ENCODE measurements at regions not wholly inside any gene's neighbourhood (a gene's known extent, or its start where the extent isn't known, plus 50 kb on each side); places are given as distances from the start of the nearest gene placed in this dataset.
A peak's percentile ranks its signal among the peaks of the same experiment; 100 is the strongest.
"Not testable (repeated sequence)": the region's sequence is repeated elsewhere in the genome, so short reads cannot be mapped to it uniquely, and the experiment has no call there.

DNA sequence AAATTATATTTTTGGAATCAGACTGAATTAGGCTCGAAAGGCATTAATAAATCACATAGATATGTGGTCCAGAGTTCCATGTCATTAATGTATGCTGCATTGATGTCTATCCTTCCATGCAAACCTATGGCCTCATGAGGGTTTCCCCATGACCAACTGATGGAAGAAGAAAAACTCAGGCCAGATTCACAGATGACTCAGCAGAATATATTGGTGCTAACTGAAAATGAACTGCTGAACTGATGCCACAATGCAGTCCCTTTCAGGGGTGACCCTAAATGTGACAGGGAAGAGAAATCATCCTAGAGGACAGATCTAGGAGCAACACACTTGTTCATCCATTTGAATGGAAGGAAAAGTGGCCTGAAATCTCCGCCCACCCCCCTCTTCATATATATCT lies 110.5 kb upstream of the KCND3 start:
- DNase-seq (ENCODE audit: low read depth): no peak

GRCh38 chr1:112105557-112105956 lies 116.1 kb upstream of the KCND3 start:
- DNase-seq (ENCODE audit: low read depth): no peak

GRCh38 chr1:112110031-112110430 lies 120.6 kb upstream of the KCND3 start:
- DNase-seq (ENCODE audit: low read depth): no peak

GRCh38 chr1:112111734-112112133 lies 122.3 kb upstream of the KCND3 start:
- no peak for DNase-seq (ENCODE audit: low read depth)

- DNase-seq (ENCODE audit: low read depth): no peak
These were observed 125.1 kb upstream of the KCND3 start for GRCh38 chr1:112114540-112114939.

- DNase-seq (ENCODE audit: low read depth): no peak
These were observed 137.1 kb upstream of the KCND3 start for GRCh38 chr1:112126598-112126997.

DNA sequence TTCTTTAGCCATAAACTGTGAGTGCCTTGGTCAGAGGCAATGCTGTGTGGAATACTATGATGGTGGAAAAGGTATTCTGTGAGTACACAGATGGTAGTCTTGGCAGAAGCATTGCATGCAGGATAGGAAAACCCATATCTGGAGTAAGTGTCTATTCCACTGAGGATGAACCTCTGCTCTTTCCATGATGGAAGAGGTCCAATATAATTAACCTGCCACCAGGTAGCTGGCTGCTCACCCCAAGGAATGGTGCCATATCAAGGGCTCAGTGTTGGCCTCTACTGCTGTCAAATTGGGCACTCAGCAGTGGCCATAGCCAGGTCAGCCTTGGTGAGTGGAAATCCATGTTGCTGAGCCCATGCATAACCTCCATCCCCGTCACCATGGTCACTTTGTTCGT lies 138.1 kb upstream of the KCND3 start:
- DNase-seq (ENCODE audit: low read depth): not testable (repeated sequence)

DNA sequence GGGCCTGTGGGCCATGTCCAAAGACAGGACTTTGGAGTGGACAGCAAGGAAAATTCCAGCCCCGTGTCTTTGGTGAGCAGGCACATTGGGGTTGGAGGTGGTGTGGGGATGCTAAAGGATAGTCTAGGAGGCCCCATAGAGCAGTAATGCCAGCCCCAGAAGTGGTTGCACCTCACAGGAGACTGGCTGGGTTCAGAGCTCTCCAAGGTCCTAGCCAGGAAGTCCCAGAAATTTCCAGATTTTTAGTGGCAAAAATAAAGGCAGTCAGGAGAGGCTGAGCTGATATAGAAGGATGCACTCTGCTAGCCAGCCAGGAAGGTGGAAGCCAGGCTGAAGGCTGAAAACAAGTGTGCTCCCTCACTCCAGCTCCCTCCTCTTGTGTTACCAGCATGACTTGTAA lies 144.0 kb upstream of the KCND3 start:
- no peak for DNase-seq (ENCODE audit: low read depth)

DNA sequence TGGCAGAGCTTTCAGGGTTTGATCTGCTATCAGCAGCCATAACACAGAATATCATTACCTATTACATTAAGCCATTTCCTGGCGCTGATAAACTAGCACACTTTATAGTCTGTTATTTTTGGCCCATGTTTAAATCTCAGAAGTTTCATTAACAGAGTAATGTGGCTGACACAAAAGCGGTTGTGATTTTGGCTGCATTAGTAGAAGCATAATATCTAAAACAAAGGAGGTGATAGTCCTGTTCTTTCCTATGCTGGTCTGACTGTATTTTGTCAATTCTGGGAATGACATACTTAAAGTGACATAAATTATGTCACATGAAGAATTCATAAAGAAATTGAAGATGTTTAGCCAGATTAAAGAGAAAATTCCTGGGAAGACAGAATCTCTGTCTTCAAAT lies 151.3 kb upstream of the KCND3 start:
- DNase-seq (ENCODE audit: low read depth): no peak

- no peak for DNase-seq (ENCODE audit: low read depth)
These were observed 151.8 kb upstream of the KCND3 start for GRCh38 chr1:112141301-112141700.

GRCh38 chr1:112141923-112142322 lies 152.5 kb upstream of the KCND3 start:
- DNase-seq (ENCODE audit: low read depth): no peak

DNA sequence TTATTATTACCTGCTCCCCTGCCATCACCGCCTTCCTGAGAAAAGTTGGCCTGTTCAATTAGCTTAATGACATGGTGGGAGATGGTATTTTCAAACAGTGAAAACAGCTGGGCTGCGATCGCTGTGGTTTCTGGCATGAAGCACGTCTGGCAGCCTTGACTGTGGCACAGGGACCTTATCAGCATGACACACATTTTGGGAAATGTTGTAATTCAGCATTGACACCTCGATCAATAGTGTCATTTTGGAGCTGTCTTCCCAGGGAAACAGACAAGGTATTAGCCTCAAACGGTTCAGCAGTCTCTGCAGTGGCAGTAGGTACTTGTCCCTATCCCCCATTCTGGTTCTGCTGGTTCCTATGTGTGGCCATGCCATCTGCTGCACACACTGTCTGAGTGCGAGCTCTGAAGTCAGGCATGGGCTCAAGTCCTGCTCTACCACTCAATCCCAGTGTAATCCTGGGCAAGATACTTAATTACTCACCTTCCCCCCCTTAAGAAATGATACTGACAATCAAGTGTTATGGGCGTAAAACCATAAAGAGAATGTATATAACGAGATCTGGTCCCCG lies 154.5 kb upstream of the KCND3 start:
- DNase-seq (ENCODE audit: low read depth): no peak

- DNase-seq (ENCODE audit: low read depth): no peak
These were observed 155.4 kb upstream of the KCND3 start for GRCh38 chr1:112144733-112145426.

DNA sequence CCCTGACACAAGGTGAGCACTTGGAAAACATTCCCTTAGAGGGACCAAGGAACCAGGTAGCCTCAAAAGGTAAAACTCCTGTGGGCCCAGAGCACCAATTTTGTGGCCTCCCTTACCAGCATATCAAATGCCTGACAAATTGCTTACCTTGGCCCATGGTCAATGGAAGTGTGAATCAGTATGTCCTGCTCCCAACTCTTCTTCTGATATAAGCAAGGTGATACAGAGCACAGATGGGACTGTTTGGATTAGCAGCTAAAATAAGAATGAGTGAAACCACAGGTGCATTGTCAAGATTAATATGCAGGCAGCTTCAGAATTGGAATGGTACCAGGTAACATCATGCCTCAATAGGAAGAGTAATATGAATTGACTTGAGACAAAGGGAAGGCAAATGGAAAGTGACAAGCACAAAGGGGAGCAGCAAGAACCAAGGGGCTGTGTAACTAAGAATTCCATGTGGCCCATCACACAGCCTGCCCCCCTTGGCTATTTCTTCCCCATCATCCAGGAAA lies 156.8 kb upstream of the KCND3 start:
- DNase-seq (ENCODE audit: low read depth): no peak

DNA sequence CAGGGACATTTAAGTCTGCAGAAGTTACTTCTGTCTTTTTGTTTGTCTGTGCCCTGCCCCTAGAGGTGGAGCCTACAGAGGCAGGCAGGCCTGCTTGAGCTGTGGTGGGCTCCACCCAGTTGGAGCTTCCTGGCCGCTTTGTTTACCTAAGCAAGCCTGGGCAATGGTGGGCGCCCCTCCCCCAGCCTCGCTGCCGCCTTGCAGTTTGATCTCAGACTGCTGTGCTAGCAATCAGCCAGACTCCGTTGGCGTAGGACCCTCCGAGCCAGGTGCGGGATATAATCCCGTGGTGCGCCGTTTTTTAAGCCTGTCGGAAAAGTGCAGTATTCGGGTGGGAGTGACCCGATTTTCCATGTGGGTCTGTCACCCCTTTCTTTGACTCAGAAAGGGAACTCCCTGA lies 170.7 kb upstream of the KCND3 start:
- DNase-seq (ENCODE audit: low read depth): not testable (repeated sequence)

DNA sequence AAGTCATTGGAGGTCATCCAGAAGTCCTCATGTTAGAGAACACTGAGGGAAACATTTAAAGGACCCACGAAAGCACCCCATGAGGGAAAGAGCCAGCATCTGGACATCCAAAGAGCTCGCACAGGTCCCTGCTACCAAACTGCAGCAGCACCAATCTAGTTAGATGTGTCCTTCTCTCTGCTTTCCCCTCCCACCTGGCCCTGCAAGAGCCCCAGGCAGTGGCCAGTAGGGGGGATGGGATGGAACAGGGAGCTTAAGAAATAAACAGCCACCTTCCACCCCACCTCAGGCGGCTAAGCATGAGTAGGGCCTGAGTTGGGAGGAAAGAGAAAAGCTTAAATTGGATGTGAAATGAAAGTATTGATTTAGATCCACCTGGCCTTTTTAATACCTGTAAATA lies 175.9 kb upstream of the KCND3 start:
- no peak for DNase-seq (ENCODE audit: low read depth)

DNA sequence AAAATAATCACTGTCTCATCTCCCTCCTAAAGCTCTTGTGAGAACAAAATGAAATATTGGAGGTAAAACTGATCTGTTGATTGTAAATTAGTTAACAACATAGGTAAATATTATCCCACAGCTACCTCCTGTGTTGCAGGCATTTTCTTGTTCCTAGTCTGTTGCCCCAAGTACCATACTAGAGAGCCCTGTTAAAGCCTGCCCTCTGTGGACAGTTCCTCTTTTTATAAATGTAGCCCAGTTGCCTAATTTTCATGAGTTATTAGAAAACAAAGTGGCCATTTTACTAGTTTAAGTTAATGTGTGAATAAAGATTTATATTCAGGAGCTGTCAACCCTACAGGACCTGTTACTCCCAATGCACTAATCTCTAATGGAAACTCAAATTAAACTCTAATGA lies 180.0 kb upstream of the KCND3 start:
- no peak for DNase-seq (ENCODE audit: low read depth)

- DNase-seq (ENCODE audit: low read depth): peak; percentile 8
These were observed 182.9 kb upstream of the KCND3 start for GRCh38 chr1:112172294-112172882.

DNA sequence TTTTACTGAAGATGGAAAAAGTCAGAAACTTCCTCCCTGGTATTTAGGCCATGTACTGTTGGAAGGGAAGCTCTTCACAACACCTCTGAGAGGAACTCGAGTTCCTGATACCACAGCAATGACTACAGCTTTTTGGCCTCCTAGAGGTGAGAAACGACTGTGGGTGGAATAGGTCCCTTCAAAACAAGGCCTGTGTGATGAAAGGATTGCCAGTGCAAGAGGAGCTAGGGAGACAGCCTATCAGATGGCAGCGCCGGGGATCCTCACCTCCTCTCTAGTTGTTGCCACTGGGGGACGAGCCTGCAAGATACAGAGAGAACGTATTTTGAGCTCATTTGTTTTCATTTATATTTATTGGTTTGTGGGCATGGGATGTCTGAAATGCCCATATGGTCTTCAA lies 187.8 kb upstream of the KCND3 start:
- no peak for DNase-seq (ENCODE audit: low read depth)

DNA sequence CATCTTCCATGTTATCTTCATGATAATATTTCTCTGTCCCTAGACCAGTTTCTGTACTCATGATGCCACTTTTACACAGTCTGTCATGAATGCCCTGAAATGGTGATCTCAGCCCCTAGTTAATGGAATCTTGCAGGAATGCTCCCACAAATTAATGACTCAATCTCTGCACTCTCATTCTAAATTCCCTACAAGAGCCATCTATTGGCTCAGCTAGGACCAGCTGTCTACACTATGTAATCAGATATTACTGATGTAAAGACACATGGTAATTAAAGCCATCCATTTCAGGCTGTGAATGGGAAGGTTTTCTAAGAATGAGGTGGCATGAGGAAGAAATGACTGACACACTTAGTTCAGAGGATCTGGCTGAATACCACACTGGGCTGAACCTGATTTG lies 199.1 kb upstream of the KCND3 start:
- DNase-seq (ENCODE audit: low read depth): no peak

GRCh38 chr1:112196008-112196588 lies 199.9 kb upstream of the CTTNBP2NL start:
- no peak for DNase-seq (ENCODE audit: low read depth)

GRCh38 chr1:112196731-112197130 lies 199.3 kb upstream of the CTTNBP2NL start:
- no peak for DNase-seq (ENCODE audit: low read depth)

- DNase-seq (ENCODE audit: low read depth): no peak
These were observed 186.5 kb upstream of the CTTNBP2NL start for GRCh38 chr1:112209493-112209892.
